IPS-20b (cell line): ENCODE measurements at regions not wholly inside any gene's neighbourhood (a gene's known extent, or its start where the extent isn't known, plus 50 kb on each side); places are given as distances from the start of the nearest gene placed in this dataset.

Experiments used
- H3K27ac ChIP-seq: one replicate; pipeline ENCODE4 v1.5.1; 2013; ENCODE audit warnings: low read length
- H3K27me3 ChIP-seq: 2 replicates; pipeline ENCODE4 v1.6.1; 2013; ENCODE audit warnings: mild to moderate bottlenecking, low read length, inconsistent platforms; ENCODE audit not compliant: insufficient read depth
- H3K36me3 ChIP-seq: 2 replicates; pipeline ENCODE4 v1.6.1; 2013; ENCODE audit warnings: low read depth, mild to moderate bottlenecking, inconsistent platforms, low read length, moderate library complexity; ENCODE audit not compliant: insufficient read depth
- H3K4me1 ChIP-seq: 2 replicates; pipeline ENCODE4 v1.6.1; 2013; ENCODE audit warnings: mild to moderate bottlenecking, control low read depth, inconsistent platforms, low read length, moderate library complexity; ENCODE audit not compliant: insufficient read depth
- H3K4me3 ChIP-seq: 2 replicates; pipeline ENCODE4 v1.5.1; 2013; ENCODE audit warnings: mild to moderate bottlenecking, low read length, inconsistent platforms
- H3K9ac ChIP-seq: 2 replicates; pipeline ENCODE4 v1.6.1; 2013; ENCODE audit warnings: low read depth, mild to moderate bottlenecking, inconsistent platforms, low read length, moderate library complexity
- H3K9me3 ChIP-seq: 2 replicates; pipeline ENCODE4 v1.6.1; 2013; ENCODE audit warnings: mild to moderate bottlenecking, low read depth, low read length, inconsistent platforms; ENCODE audit not compliant: insufficient read depth

- Histone ChIP-seq H3K27ac (no peak overlapping the region), H3K27me3 (no peaks in the 10 kb centered on the region), H3K36me3 (no peaks in the 10 kb centered on the region), H3K9me3 (no peaks in the 10 kb centered on the region), H3K4me3 (no peak overlapping the region), H3K4me1 (no peaks in the 10 kb centered on the region), H3K9ac (no peak overlapping the region)
These were observed 411.8 kb downstream of the CTTN start for GRCh38 chr11:70810133-70810532.

GRCh38 chr11:70810681-70811080 is 412.4 kb downstream of the CTTN start:
- H3K4me1 ChIP-seq = no peaks in the 10 kb centered on the region
- no peak overlapping the region for H3K27ac ChIP-seq
- no peaks in the 10 kb centered on the region for H3K36me3 ChIP-seq
- no peaks in the 10 kb centered on the region for H3K9me3 ChIP-seq
- H3K9ac ChIP-seq = no peak overlapping the region
- H3K4me3 ChIP-seq = no peak overlapping the region
- no peaks in the 10 kb centered on the region for H3K27me3 ChIP-seq

GRCh38 chr11:70811483-70811882 is 413.2 kb downstream of the CTTN start:
- Histone ChIP-seq H3K36me3 (no peaks in the 10 kb centered on the region), H3K9ac (no peak overlapping the region), H3K27ac (no peak overlapping the region), H3K27me3 (no peaks in the 10 kb centered on the region), H3K9me3 (no peaks in the 10 kb centered on the region), H3K4me3 (no peak overlapping the region), H3K4me1 (no peaks in the 10 kb centered on the region)

- Histone ChIP-seq H3K4me3 (no peak overlapping the region), H3K36me3 (no peaks in the 10 kb centered on the region), H3K9me3 (no peaks in the 10 kb centered on the region), H3K4me1 (no peaks in the 10 kb centered on the region), H3K27ac (no peak overlapping the region), H3K27me3 (no peaks in the 10 kb centered on the region), H3K9ac (no peak overlapping the region)
These were observed 413.6 kb downstream of the CTTN start for GRCh38 chr11:70811915-70812314.

- Histone ChIP-seq H3K9ac (no peak overlapping the region), H3K27me3 (no peaks in the 10 kb centered on the region), H3K27ac (no peak overlapping the region), H3K4me3 (no peak overlapping the region), H3K4me1 (no peaks in the 10 kb centered on the region), H3K36me3 (no peaks in the 10 kb centered on the region), H3K9me3 (no peaks in the 10 kb centered on the region)
These were observed 414.1 kb downstream of the CTTN start for GRCh38 chr11:70812472-70812871.

GRCh38 chr11:70813651-70814050 is 415.3 kb downstream of the CTTN start:
- Histone ChIP-seq H3K36me3 (no peaks in the 10 kb centered on the region), H3K9me3 (no peaks in the 10 kb centered on the region), H3K4me1 (no peaks in the 10 kb centered on the region), H3K27me3 (no peaks in the 10 kb centered on the region), H3K9ac (no peak overlapping the region), H3K27ac (no peak overlapping the region), H3K4me3 (no peak overlapping the region)

- H3K27ac ChIP-seq = no peak overlapping the region
- H3K4me3 ChIP-seq = no peak overlapping the region
- H3K9me3 ChIP-seq = no peaks in the 10 kb centered on the region
- H3K27me3 ChIP-seq = no peaks in the 10 kb centered on the region
- H3K4me1 ChIP-seq = no peaks in the 10 kb centered on the region
- H3K9ac ChIP-seq = no peak overlapping the region
- H3K36me3 ChIP-seq = no peaks in the 10 kb centered on the region
These were observed 417.1 kb downstream of the CTTN start for GRCh38 chr11:70815485-70815832.

GRCh38 chr11:70816156-70816678 is 417.9 kb downstream of the CTTN start:
- Histone ChIP-seq H3K4me1 (no peaks in the 10 kb centered on the region), H3K27me3 (no peaks in the 10 kb centered on the region), H3K9ac (no peak overlapping the region), H3K4me3 (no peak overlapping the region), H3K27ac (no peak overlapping the region), H3K9me3 (no peaks in the 10 kb centered on the region), H3K36me3 (no peaks in the 10 kb centered on the region)

- H3K9ac ChIP-seq = no peak overlapping the region
- H3K36me3 ChIP-seq = no peaks in the 10 kb centered on the region
- H3K27ac ChIP-seq = no peak overlapping the region
- H3K27me3 ChIP-seq = no peaks in the 10 kb centered on the region
- no peak overlapping the region for H3K4me3 ChIP-seq
- H3K9me3 ChIP-seq = no peaks in the 10 kb centered on the region
- no peaks in the 10 kb centered on the region for H3K4me1 ChIP-seq
These were observed 420.0 kb downstream of the CTTN start for GRCh38 chr11:70818351-70818750.

GRCh38 chr11:70819022-70819421 is 420.7 kb downstream of the CTTN start:
- no peak overlapping the region for H3K27ac ChIP-seq
- no peak overlapping the region for H3K9ac ChIP-seq
- no peaks in the 10 kb centered on the region for H3K36me3 ChIP-seq
- no peaks in the 10 kb centered on the region for H3K9me3 ChIP-seq
- H3K4me3 ChIP-seq = no peak overlapping the region
- no peaks in the 10 kb centered on the region for H3K4me1 ChIP-seq
- H3K27me3 ChIP-seq = no peaks in the 10 kb centered on the region

- no peaks in the 10 kb centered on the region for H3K9me3 ChIP-seq
- H3K27ac ChIP-seq = no peak overlapping the region
- peaks cover 7% of the 10 kb centered on the region; the same call in 1 of the 2 replicates for H3K4me1 ChIP-seq
- H3K36me3 ChIP-seq = no peaks in the 10 kb centered on the region
- no peak overlapping the region for H3K4me3 ChIP-seq
- no peaks in the 10 kb centered on the region for H3K27me3 ChIP-seq
- H3K9ac ChIP-seq = no peak overlapping the region
These were observed 422.0 kb downstream of the CTTN start for GRCh38 chr11:70820311-70820710.

GRCh38 chr11:70820712-70821111 is 422.4 kb downstream of the CTTN start:
- no peaks in the 10 kb centered on the region for H3K9me3 ChIP-seq
- H3K27ac ChIP-seq = no peak overlapping the region
- no peak overlapping the region for H3K4me3 ChIP-seq
- H3K27me3 ChIP-seq = no peaks in the 10 kb centered on the region
- no peaks in the 10 kb centered on the region for H3K36me3 ChIP-seq
- H3K4me1 ChIP-seq = peaks cover 8% of the 10 kb centered on the region; the same call in 1 of the 2 replicates
- no peak overlapping the region for H3K9ac ChIP-seq

GRCh38 chr11:70823771-70824170 is 425.4 kb downstream of the CTTN start:
- no peaks in the 10 kb centered on the region for H3K36me3 ChIP-seq
- no peak overlapping the region for H3K4me3 ChIP-seq
- peaks cover 10% of the 10 kb centered on the region; the same call in 1 of the 2 replicates for H3K4me1 ChIP-seq
- peaks cover 7% of the 10 kb centered on the region for H3K27me3 ChIP-seq
- H3K9me3 ChIP-seq = no peaks in the 10 kb centered on the region
- no peak overlapping the region for H3K9ac ChIP-seq
- H3K27ac ChIP-seq = no peak overlapping the region
